Immature natural killer cell (primary cell): ENCODE measurements at regions not wholly inside any gene's neighbourhood (a gene's known extent, or its start where the extent isn't known, plus 50 kb on each side); places are given as distances from the start of the nearest gene placed in this dataset.

Experiments
- DNase-seq, 3 donors: peaks; one replicate each; pipeline ENCODE4 v3.0.0; 2022; ENCODE audit warnings: mixed read lengths in 1 of 3
- H3K27ac Mint-ChIP-seq, 6 donors: one replicate each; pipeline ENCODE4 v1.8.0; 2020; ENCODE audit warnings: mixed read lengths in 6 of 6, mild to moderate bottlenecking in 5 of 6, inconsistent platforms in 4 of 6, moderate library complexity in 3 of 6
- H3K27me3 Mint-ChIP-seq, 3 donors: one replicate each; pipeline ENCODE4 v1.8.0; 2020 to 2021; ENCODE audit warnings: low read depth in 3 of 3, mild to moderate bottlenecking in 3 of 3, mixed read lengths in 3 of 3, moderate library complexity in 3 of 3, inconsistent platforms in 1 of 3
- H3K36me3 Mint-ChIP-seq, 3 donors: one replicate each; pipeline ENCODE4 v1.8.0; 2020; ENCODE audit warnings: mixed read lengths in 3 of 3, inconsistent platforms in 2 of 3, mild to moderate bottlenecking in 2 of 3
- H3K4me1 Mint-ChIP-seq, 2 donors: one replicate each; pipeline ENCODE4 v1.8.0; 2020; ENCODE audit warnings: inconsistent platforms in 2 of 2, mild to moderate bottlenecking in 2 of 2, mixed read lengths in 2 of 2, moderate library complexity in 1 of 2
- H3K4me3 Mint-ChIP-seq, 5 donors: one replicate each; pipeline ENCODE4 v1.8.0; 2020; ENCODE audit warnings: mild to moderate bottlenecking in 5 of 5, mixed read lengths in 5 of 5, inconsistent platforms in 3 of 5, moderate library complexity in 3 of 5
- H3K9me3 Mint-ChIP-seq, 6 donors: one replicate each; pipeline ENCODE4 v1.8.0; 2020; ENCODE audit warnings: mild to moderate bottlenecking in 6 of 6, mixed read lengths in 6 of 6, inconsistent platforms in 4 of 6, moderate library complexity in 3 of 6

DNA sequence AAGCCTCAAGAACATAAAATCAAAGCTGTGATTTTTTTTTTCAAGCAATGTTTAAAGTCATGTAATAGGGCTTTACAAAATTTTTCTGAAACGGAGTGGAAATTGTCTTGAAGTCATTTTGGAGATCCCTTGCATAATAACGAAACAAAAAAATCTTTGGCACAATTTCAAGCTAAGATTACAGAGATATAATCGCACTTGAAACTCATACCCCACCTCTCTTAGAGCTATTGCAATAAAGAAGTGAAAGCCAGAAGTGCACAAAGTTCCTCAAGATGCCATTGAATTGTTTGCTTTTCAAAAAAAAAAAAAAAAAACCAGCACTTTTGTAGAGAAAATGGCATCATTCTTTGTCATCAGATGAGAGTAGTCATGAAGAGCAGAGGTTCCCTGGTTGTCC lies 152.3 kb downstream of the PAX3 start:
- Mint-ChIP-seq H3K27me3 (no peaks in the 10 kb centered on the region), H3K27ac (no peak overlapping the region)

DNA sequence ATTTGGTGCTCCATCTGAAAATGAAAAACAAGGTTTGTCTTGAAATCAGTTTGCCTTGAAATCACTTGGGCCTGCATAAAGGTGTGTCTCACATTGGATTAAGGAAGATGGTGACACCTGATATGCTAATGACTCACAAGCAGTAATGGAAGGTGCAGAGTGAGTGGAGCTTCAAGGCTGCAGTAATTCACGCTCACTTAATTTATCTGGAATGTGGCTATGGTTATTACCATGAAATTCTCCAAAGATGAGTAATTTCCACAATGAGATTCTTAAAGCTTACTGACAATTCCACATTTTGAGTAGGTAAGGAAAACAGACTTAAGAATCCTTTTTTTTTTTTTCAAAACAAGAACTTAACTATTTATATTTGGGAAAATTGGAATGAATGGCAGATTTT lies 156.8 kb downstream of the PAX3 start:
- no peaks in the 10 kb centered on the region for H3K4me1 Mint-ChIP-seq
- no peak for DNase-seq
- no peaks in the 10 kb centered on the region for H3K36me3 Mint-ChIP-seq
- peaks cover 0 to 30% (median 9%) of the 10 kb centered on the region in 6 donors for H3K9me3 Mint-ChIP-seq
- H3K27ac Mint-ChIP-seq: no peak overlapping the region
- H3K27me3 Mint-ChIP-seq: no peaks in the 10 kb centered on the region
- H3K4me3 Mint-ChIP-seq: no peak overlapping the region

More for the DNA sequence above, 152.3 kb downstream of the PAX3 start:
- H3K36me3 Mint-ChIP-seq: no peaks in the 10 kb centered on the region
- H3K4me1 Mint-ChIP-seq: no peaks in the 10 kb centered on the region
- H3K4me3 Mint-ChIP-seq: no peak overlapping the region
- no peak for DNase-seq
- H3K9me3 Mint-ChIP-seq: peaks cover 0 to 23% (median 6%) of the 10 kb centered on the region in 6 donors

DNA sequence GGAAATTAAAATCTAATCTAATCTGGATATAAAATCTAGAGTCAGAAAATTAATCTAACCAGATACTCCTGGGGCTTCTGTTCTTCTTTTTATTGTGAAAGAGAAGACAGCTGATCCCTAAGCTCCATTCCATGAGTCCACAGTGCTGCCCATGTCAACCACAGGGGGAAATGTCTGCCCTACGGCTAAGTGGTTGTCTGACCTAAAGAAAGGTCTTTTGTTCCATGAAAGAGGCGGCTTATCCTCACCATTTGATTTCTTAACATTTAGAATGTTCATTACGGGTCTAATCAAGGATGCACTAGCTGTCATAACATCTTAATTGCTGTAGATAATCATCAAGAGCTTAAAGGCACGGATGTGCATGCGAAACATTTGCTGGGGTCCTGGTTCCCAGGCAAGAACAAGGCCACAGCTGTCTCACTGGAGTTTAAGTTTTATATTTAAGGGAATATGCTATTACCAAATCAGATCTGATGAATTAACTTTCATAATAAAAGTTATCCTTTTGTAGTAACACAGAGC lies 162.6 kb downstream of the PAX3 start:
- Mint-ChIP-seq H3K36me3 (no peaks in the 10 kb centered on the region), H3K27me3 (peaks cover 0 to 2% (median 0%) of the 10 kb centered on the region in 3 donors), H3K27ac (no peak overlapping the region), H3K4me1 (no peaks in the 10 kb centered on the region), H3K4me3 (no peak overlapping the region), H3K9me3 (peaks cover 0 to 36% (median 10%) of the 10 kb centered on the region in 6 donors)
- DNase-seq: no peak

DNA sequence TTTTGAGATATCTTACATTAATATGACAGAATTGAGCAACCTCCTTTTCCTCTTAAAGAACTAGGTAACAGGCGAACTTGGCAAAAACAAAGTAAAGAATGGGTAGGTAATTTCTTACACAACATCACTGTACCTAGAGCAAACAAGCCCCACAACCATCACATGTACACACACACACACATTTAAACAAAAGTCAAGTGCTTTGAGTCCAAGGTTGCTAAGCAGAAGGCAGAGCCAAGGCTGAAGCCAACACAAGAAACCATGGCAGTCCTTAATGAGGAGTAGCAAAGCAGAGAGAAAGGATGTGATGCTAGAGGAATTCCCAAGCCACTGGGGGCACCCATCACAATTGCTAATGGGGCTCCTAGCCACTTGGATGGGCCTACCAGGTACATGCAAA lies 164.1 kb downstream of the PAX3 start:
- Mint-ChIP-seq H3K27ac (no peak overlapping the region), H3K9me3 (peaks cover 0 to 36% (median 9%) of the 10 kb centered on the region in 6 donors), H3K27me3 (peaks cover 0 to 2% (median 0%) of the 10 kb centered on the region in 3 donors), H3K4me1 (no peaks in the 10 kb centered on the region), H3K4me3 (no peak overlapping the region), H3K36me3 (no peaks in the 10 kb centered on the region)
- DNase-seq: no peak

DNA sequence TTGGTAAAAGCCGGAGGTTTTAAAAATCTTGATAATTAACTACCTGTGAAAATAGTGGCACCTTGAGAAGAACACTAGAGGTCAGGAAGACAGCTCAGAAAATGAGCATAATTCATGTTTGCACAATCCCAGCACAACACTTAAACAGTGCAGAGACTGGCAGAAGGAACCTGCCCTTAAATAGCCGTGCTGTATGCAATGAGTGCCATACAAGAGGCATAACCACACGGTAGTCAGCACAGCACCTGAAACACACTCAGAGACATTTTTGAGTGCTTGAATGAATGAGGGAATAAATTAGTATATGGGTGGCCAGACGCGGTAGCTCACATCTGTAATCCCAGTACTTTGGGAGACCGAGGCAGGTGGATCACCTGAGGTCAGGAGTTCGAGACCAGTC lies 164.9 kb downstream of the PAX3 start:
- Mint-ChIP-seq H3K9me3 (peaks cover 0 to 36% (median 9%) of the 10 kb centered on the region in 6 donors), H3K4me3 (no peak overlapping the region), H3K36me3 (no peaks in the 10 kb centered on the region), H3K4me1 (no peaks in the 10 kb centered on the region), H3K27ac (no peak overlapping the region), H3K27me3 (peaks cover 0 to 2% (median 0%) of the 10 kb centered on the region in 3 donors)
- DNase-seq: no peak

DNA sequence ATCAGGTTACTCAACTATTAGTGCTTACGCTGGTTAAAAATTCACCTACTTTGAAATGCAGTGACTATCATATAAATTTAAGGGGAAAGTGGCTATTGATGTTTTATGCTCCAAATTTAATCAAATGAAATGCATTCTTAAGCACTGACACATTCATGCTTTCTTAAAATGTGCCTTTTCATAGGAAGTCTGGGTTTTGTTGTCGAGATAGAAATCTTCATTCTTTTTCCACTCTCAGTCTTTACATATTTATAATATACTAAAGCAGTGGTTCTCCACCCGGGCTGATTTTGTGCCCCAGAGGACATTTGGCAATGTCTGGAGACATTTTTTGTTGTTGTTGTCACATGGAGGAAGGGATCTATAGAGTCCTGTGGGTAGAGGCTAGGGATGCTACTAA lies 167.9 kb downstream of the PAX3 start:
- no peak overlapping the region for H3K27ac Mint-ChIP-seq
- peaks cover 0 to 18% (median 5%) of the 10 kb centered on the region in 6 donors for H3K9me3 Mint-ChIP-seq
- DNase-seq: no peak
- H3K27me3 Mint-ChIP-seq: peaks cover 0 to 2% (median 0%) of the 10 kb centered on the region in 3 donors
- no peak overlapping the region for H3K4me3 Mint-ChIP-seq
- no peaks in the 10 kb centered on the region for H3K36me3 Mint-ChIP-seq
- H3K4me1 Mint-ChIP-seq: no peaks in the 10 kb centered on the region

DNA sequence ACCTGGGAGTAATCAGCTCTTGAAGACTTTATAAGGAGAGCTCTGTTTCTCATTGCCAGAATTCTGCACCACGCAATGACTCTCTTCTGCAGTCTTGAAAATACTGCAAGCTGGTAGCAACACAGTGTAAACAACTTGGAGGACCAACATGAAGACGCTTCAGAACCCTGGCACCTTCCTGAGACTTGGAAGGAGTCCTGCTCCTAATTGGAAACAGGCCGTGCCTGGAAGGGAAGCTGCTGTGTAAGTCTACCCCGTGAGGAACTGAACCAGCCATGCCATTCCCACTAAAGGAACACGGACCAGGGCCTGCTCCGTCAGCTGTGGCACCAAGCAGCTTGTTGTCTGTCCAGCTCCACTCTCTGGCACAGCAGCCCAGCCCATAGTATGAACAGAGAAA lies 171.1 kb downstream of the PAX3 start:
- Mint-ChIP-seq H3K36me3 (no peaks in the 10 kb centered on the region), H3K27me3 (no peaks in the 10 kb centered on the region)

DNA sequence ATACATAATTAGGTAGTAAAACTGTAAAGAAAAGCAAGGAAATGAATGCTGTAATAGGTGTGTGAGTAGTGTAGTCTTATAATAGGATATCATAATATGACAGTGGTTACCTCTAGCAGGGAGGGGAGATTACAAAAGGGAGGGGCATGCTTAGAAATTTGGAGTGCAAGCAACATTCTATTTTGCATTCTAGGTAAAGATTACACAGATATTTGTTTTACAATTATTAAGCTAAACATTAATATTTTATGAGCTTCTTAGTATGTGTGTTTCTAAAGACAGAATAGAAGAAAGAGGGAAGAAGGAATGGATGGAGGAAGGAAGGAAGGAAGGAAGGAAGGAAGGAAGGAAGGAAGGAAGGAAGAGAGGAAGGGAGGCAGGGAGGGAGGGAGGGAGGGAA lies 177.9 kb downstream of the PAX3 start:
- H3K27ac Mint-ChIP-seq: no peak overlapping the region
- H3K4me1 Mint-ChIP-seq: no peaks in the 10 kb centered on the region
- H3K36me3 Mint-ChIP-seq: no peaks in the 10 kb centered on the region
- H3K27me3 Mint-ChIP-seq: peaks cover 1 to 3% (median 3%) of the 10 kb centered on the region in 3 donors
- peaks cover 0 to 4% (median 0%) of the 10 kb centered on the region in 6 donors for H3K9me3 Mint-ChIP-seq
- DNase-seq: no peak
- H3K4me3 Mint-ChIP-seq: no peak overlapping the region

More for the DNA sequence above, 171.1 kb downstream of the PAX3 start:
- Mint-ChIP-seq H3K9me3 (peaks cover 0 to 10% (median under 1%) of the 10 kb centered on the region in 6 donors), H3K27ac (no peak overlapping the region), H3K4me3 (no peak overlapping the region), H3K4me1 (no peaks in the 10 kb centered on the region)
- DNase-seq: no peak

DNA sequence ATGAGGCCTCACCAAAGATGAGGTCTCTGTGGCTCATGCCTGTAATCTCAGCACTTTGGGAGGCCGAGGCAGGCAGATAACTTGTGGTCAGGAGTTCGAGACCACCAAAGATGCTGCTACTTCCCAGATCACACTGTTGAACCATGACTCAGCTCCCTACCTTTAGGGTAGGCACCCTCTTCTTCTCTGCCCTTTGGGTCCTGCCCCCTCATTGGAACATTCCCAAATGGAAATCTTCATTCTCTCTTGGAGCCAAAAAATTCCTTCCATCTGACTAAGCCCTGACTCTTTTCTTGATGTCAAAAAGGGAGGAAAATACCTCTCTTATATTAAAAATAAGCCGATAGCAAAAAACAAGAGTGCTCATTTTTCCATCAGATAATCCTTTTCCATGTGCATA lies 183.5 kb downstream of the PAX3 start:
- no peak overlapping the region for H3K4me3 Mint-ChIP-seq

DNA sequence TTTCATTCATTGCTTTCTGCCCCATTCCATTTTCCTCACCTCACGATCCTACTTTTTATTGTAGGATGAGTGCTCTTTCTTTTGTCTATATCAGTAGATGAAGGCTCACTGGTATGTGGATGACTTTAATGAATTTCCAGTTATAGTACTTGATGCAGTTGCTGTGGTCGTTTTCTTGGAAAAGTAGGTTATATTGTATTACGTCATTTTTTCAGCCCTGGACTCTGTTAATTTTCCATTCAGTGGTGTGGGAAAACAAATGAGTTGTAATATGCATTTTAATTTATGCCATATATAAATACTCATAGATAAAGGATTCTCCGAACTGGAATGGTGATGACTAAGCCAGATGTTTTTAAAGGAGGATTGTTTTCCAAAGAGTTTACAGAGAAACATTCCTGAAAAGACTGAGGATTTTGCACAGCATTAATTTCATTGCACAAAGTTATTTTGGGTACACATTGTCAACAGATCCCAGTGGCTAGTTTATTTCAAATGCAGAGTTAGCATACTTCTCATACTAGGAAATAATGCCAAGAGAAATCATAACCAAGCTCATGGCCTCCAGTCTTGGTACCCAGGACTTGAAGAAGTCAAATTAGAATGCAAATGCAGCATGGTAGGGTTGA lies 189.7 kb downstream of the PAX3 start:
- Mint-ChIP-seq H3K27ac (no peak overlapping the region), H3K9me3 (peaks cover 0 to 14% (median 2%) of the 10 kb centered on the region in 6 donors), H3K4me3 (no peak overlapping the region), H3K4me1 (no peaks in the 10 kb centered on the region), H3K27me3 (peaks cover 0 to 1% (median 0%) of the 10 kb centered on the region in 3 donors), H3K36me3 (no peaks in the 10 kb centered on the region)
- DNase-seq: no peak

More for the DNA sequence above, 183.5 kb downstream of the PAX3 start:
- Mint-ChIP-seq H3K27me3 (peaks cover 0 to 3% (median 1%) of the 10 kb centered on the region in 3 donors), H3K36me3 (no peaks in the 10 kb centered on the region), H3K27ac (no peak overlapping the region), H3K9me3 (peaks cover 0 to 8% (median 3%) of the 10 kb centered on the region in 6 donors), H3K4me1 (no peaks in the 10 kb centered on the region)
- no peak for DNase-seq

DNA sequence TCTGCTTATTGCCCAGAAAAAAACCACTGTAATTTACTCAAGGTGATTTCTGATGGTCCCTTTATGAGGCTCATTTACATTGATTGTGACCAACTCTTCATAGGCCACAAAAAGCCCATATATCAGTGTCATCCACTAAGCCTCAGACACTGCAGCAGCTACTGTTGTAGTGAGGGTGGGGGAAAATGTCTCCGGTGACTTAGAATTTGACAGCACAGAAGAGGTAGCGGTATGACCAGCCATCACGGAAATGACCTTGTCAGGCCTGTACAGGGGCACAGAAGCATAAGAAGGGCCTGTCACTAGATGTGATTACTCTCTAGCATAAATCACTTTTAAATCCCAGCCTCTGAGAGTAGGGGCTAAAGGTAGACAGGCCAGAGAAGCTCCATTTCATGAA lies 190.3 kb downstream of the PAX3 start:
- Mint-ChIP-seq H3K27me3 (peaks cover 0 to 1% (median 0%) of the 10 kb centered on the region in 3 donors), H3K36me3 (no peaks in the 10 kb centered on the region), H3K4me1 (no peaks in the 10 kb centered on the region), H3K4me3 (no peak overlapping the region), H3K9me3 (peaks cover 0 to 11% (median 2%) of the 10 kb centered on the region in 6 donors), H3K27ac (no peak overlapping the region)
- no peak for DNase-seq

DNA sequence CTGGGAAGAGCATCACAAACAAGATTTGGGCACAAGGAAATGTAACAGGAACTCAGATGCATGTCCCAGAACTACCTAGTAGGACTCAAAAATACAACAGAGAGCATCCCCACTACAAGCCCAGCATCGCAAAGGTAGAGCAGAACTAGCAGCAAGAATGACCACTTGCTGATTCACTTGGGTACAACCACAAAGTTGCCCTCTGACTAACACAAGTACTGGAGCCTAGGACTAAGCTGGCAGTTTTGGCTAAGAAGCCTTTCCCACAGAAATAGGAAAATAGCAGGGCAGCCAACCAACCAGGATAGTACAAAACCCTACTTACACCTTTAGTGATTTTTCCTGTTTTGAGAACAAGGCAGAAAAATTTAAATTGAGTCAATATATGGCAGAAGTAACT lies 193.8 kb downstream of the PAX3 start:
- H3K36me3 Mint-ChIP-seq: no peaks in the 10 kb centered on the region
- no peaks in the 10 kb centered on the region for H3K27me3 Mint-ChIP-seq
- no peak overlapping the region for H3K4me3 Mint-ChIP-seq
- H3K4me1 Mint-ChIP-seq: no peaks in the 10 kb centered on the region
- H3K9me3 Mint-ChIP-seq: peaks cover 0 to 5% (median 0%) of the 10 kb centered on the region in 6 donors
- DNase-seq: no peak
- H3K27ac Mint-ChIP-seq: no peak overlapping the region

DNA sequence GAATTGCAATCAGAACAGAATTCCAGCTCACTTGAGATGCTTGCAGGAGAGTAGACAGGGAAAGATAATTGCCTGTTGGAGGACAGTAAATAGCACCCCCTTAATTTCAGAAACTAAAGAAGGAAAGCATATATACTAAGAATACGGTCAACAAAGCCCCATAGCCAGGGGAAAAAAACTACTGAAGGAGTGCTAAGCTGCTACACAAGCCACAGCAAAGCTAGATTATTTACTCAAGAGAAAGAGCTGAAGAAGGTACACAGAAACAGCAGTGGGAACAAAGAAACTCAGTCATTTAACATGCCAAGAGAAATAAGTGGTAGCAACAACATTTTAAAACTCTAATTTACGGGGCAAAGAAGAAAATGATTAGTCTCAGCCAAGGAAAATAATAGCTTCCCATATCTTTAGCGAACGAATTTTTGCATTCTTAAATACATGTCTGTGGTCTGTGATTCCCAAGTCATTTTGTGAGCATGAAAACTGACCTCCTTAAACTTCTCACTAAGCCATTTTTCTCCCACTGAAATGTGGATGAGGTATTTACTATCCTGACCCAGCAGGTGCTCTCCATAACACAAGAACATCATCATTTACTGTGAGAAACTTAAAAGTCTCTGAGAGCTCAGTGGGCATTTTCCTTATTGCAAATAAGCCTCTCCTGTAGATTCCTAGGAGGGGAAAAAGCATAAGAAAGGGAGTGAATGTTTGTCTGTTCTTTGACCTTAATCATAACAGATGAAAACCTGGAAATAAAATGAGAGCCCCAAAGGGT lies 196.0 kb downstream of the PAX3 start:
- DNase-seq: no peak
- Mint-ChIP-seq H3K4me3 (no peak overlapping the region), H3K27ac (no peak overlapping the region), H3K4me1 (no peaks in the 10 kb centered on the region), H3K9me3 (peaks cover 0 to 11% (median 2%) of the 10 kb centered on the region in 6 donors), H3K27me3 (peaks cover 0 to 2% (median 0%) of the 10 kb centered on the region in 3 donors), H3K36me3 (no peaks in the 10 kb centered on the region)
